Adipocyte (in vitro differentiated cells): ENCODE measurements at regions not wholly inside any gene's neighbourhood (a gene's known extent, or its start where the extent isn't known, plus 50 kb on each side); places are given as distances from the start of the nearest gene placed in this dataset.

Source experiments
- DNase-seq: peaks from one replicate; pipeline ENCODE4 v3.0.0-alpha.2; 2015; ENCODE audit warnings: low read depth
- H3K27me3 ChIP-seq: replicated peaks from 2 replicates; pipeline ENCODE4 v1.7.0; 2013; ENCODE audit warnings: mild to moderate bottlenecking, low read length, moderate library complexity; ENCODE audit not compliant: control insufficient read depth, insufficient read depth
- H3K36me3 ChIP-seq: 2 replicates; pipeline ENCODE4 v1.7.0; 2013; ENCODE audit warnings: low read length, mild to moderate bottlenecking, moderate library complexity; ENCODE audit not compliant: control insufficient read depth, insufficient read depth, severe bottlenecking
- H3K4me1 ChIP-seq: 2 replicates; pipeline ENCODE4 v1.7.0; 2013; ENCODE audit warnings: mild to moderate bottlenecking, low read length, moderate library complexity; ENCODE audit not compliant: control insufficient read depth, insufficient read depth
- H3K4me3 ChIP-seq: 2 replicates; pipeline ENCODE4 v1.7.0; 2013; ENCODE audit warnings: mild to moderate bottlenecking, low read length, moderate library complexity
- H3K9ac ChIP-seq: 2 replicates; pipeline ENCODE4 v1.7.0; 2013; ENCODE audit warnings: mild to moderate bottlenecking, low read length, moderate library complexity
- H3K9me3 ChIP-seq: 2 replicates; pipeline ENCODE4 v1.7.0; 2013; ENCODE audit warnings: mild to moderate bottlenecking, low read length, moderate library complexity; ENCODE audit not compliant: control insufficient read depth

GRCh38 chr9:88936668-88937067 is 54.6 kb upstream of the S1PR3 start:
- Histone ChIP-seq H3K4me1 (peaks cover 10% of the 10 kb centered on the region), H3K9ac (no peak overlapping the region), H3K4me3 (no peak overlapping the region), H3K9me3 (no peaks in the 10 kb centered on the region), H3K27me3 (peaks cover 4% of the 10 kb centered on the region), H3K36me3 (no peaks in the 10 kb centered on the region)
- no peak for DNase-seq

- Histone ChIP-seq H3K9ac (no peak overlapping the region), H3K9me3 (no peaks in the 10 kb centered on the region), H3K36me3 (no peaks in the 10 kb centered on the region), H3K4me1 (peaks cover 10% of the 10 kb centered on the region), H3K27me3 (peaks cover 4% of the 10 kb centered on the region), H3K4me3 (no peak overlapping the region)
- DNase-seq: no peak
Measured at GRCh38 chr9:88937248-88937647, 54.0 kb upstream of the S1PR3 start.

- no peak overlapping the region for H3K4me3 ChIP-seq
- DNase-seq: no peak
- peaks cover 10% of the 10 kb centered on the region for H3K4me1 ChIP-seq
- H3K27me3 ChIP-seq: peaks cover 3% of the 10 kb centered on the region
- no peaks in the 10 kb centered on the region for H3K36me3 ChIP-seq
- H3K9ac ChIP-seq: no peak overlapping the region
- no peaks in the 10 kb centered on the region for H3K9me3 ChIP-seq
Measured at GRCh38 chr9:88938189-88938588, 53.1 kb upstream of the S1PR3 start.
